GM12873 (cell line): ENCODE measurements at regions not wholly inside any gene's neighbourhood (a gene's known extent, or its start where the extent isn't known, plus 50 kb on each side); places are given as distances from the start of the nearest gene placed in this dataset.

Experiments used
- TF ChIP-seq, protein P1 (sequence below): IDR thresholded peaks from 2 replicates; pipeline ENCODE4 v1.5.1; 2012; ENCODE audit warnings: low read depth, mild to moderate bottlenecking, moderate library complexity, low read length, control low read depth; ENCODE audit not compliant: insufficient read depth; ENCODE audit errors: missing control alignments

- TF ChIP-seq, protein P1, sequence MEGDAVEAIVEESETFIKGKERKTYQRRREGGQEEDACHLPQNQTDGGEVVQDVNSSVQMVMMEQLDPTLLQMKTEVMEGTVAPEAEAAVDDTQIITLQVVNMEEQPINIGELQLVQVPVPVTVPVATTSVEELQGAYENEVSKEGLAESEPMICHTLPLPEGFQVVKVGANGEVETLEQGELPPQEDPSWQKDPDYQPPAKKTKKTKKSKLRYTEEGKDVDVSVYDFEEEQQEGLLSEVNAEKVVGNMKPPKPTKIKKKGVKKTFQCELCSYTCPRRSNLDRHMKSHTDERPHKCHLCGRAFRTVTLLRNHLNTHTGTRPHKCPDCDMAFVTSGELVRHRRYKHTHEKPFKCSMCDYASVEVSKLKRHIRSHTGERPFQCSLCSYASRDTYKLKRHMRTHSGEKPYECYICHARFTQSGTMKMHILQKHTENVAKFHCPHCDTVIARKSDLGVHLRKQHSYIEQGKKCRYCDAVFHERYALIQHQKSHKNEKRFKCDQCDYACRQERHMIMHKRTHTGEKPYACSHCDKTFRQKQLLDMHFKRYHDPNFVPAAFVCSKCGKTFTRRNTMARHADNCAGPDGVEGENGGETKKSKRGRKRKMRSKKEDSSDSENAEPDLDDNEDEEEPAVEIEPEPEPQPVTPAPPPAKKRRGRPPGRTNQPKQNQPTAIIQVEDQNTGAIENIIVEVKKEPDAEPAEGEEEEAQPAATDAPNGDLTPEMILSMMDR = no peak
These were observed 441.0 kb downstream of the PTPRU start for GRCh38 chr1:29677028-29678024.

DNA sequence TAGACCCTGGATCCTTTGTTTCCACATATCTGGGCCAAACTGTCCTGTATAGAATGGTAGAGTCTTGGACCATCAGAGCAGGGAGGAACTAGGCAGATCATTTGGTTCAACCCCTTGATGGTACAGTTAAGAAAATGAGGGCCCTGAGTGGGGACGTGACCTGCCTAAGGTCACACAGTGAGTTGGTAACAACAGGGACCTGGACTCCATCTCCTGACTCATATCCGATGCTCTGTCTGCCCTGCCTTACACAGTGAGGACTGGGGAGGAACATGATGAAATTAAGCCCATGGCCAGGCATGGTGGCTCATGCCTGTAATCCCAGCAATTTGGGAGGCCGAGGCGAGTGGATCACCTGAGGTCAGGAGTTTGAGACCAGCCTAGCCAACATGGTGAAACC is 440.2 kb downstream of the PTPRU start:
- TF ChIP-seq, protein P1 = no peak

DNA sequence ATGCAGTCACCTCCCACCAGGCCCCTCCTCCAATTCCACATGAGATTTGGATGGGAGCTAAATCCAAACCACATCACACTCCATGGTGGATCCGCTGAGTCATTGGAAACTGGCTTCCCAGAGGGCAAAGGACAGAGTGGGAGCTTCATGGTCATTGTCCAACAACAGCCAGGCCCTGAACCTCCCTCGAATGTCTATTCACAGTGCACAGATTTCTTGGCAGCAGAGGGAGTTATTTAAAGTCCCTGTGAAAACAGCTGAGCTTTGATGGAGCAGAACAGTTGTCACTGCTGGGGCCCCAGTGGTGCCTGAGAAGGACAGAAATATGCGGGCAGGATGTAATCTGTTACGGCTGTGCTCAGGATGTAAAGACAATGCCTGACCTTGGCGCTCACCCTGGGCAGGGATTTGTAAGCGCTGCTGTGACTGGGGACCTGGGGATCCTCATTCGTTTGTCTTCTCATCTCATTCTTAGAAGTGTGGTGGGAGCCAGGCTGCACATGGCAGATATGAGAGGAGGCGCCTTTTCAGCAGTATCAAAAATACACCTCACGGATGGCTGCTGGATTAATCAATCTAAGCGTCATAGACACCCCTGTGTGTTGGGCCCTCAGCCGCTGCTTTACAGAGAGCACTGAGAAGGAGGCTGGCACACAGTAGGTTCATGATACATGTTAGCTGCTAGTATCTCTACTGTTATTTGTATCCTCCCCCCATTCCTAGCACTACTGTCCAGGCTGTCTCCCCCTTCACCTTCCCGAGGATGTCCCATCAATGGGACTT is 439.4 kb downstream of the PTPRU start:
- TF ChIP-seq, protein P1 = no peak

GRCh38 chr1:29674627-29675326 is 438.5 kb downstream of the PTPRU start:
- TF ChIP-seq, protein P1 = no peak

DNA sequence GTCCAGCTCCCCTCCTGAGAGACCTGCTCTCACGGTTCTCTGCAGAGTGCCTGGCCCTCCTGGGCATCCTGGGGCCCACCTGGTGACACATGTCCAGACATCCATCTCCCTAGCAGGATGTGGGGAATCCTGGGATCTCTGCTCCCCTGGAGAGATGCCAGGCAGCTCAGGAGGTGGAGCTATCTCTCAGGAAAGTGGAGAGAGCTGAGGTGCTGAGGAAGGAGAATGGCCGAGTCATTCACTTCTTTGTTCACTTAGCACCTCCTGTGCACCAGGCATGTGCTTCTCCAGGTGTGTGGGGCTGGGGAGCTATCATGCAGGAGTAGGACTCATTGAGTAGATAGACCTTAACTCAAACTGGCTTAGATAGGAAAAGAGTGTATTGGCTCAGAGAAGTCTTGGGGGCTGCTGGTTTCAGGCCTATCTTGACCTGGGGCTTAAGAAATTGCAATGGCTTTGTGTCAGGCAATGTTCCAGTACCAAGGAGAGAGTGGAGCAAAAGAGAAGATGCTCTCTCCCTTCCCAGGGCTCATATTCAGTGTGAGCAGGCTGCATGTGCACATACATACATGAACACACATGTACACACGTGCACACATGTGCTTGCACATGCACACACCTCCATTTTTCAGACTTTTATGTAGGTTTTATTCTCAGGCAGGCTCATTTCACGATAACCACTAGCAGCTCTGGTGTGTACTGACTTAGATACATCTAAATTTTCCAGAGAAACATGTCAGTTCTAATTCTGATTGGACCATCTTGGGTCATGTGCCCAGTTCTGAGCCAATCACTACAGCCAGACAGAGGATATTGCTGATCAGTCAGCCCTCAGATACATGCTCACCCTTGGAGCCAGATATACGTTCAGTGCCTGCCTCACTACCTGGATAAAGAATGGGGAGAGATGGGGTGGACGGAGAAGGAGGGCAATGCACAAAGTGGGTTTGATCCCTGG is 437.6 kb downstream of the PTPRU start:
- TF ChIP-seq, protein P1 = no peak

DNA sequence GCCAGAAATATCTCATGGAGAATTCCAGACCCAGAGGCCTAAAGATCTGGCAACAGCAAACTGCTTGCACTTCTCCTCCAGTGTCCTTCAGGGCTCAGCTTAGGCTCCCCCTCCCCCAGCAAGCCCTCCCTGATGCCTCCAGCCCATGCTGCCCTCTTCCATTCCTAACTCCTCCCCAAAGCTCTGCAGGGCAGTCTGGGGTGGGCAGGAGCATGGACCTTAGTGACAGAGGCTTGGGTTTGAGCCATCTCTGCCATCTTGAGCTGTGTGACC is 436.8 kb downstream of the PTPRU start:
- TF ChIP-seq, protein P1 = no peak
